ENCODE measurements at regions not wholly inside any gene's neighbourhood (a gene's known extent, or its start where the extent isn't known, plus 50 kb on each side); places are given as distances from the start of the nearest gene placed in this dataset.

- no peaks in the 10 kb centered on the region for H3K4me1 ChIP-seq (ENCODE audit: control insufficient read depth, extremely low read depth, insufficient read depth, low read length)
- H3K79me2 ChIP-seq (ENCODE audit: control insufficient read depth, insufficient read depth, low read length): no peaks in the 10 kb centered on the region
- H3K9me3 ChIP-seq (ENCODE audit: control insufficient read depth, low read depth, low read length): no peaks in the 10 kb centered on the region
- H4K20me1 ChIP-seq (ENCODE audit: control insufficient read depth, extremely low read depth, insufficient read depth, low read length): no peaks in the 10 kb centered on the region
- dilution Hi-C loops (cut with MboI; ENCODE audit: extremely low pct_ligation_motif_present, low sequenced_read_pairs): no loop called here
- H3K27ac ChIP-seq (ENCODE audit: control insufficient read depth, insufficient read depth, low read length): no peak overlapping the region
- H3K4me3 ChIP-seq (ENCODE audit: control insufficient read depth in 2 of 3, extremely low read depth in 1 of 3, insufficient read depth in 2 of 3, low read depth in 1 of 3, low read length in 3 of 3): no peak overlapping the region
- no peak overlapping the region for H3K4me2 ChIP-seq (ENCODE audit: control insufficient read depth, extremely low read depth, insufficient read depth, low read depth, low read length)
- FAIRE-seq (no peak), DNase-seq (ENCODE audit: low read depth, low spot score) (no peak)
- no peaks in the 10 kb centered on the region for H3K36me3 ChIP-seq (ENCODE audit: control insufficient read depth in 2 of 2, extremely low read depth in 1 of 2, insufficient read depth in 2 of 2, low read length in 2 of 2)
- TF ChIP-seq CTCF (optimal IDR thresholded peaks at IDR 0.05 in 1 of 3, IDR thresholded peaks at IDR 0.05 in 1 of 3, conservative IDR thresholded peaks at IDR 0.05 in 1 of 3; ENCODE audit: extremely low read depth in 1 of 3, insufficient read depth in 2 of 3, low read length in 3 of 3) (no peak), EZH2 (IDR thresholded peaks at IDR 0.05; ENCODE audit: low read length) (no peak)
- no peak overlapping the region for H3K9ac ChIP-seq (ENCODE audit: control insufficient read depth, extremely low read depth, insufficient read depth, low read length)
- no peaks in the 10 kb centered on the region for H3K9me1 ChIP-seq (ENCODE audit: control insufficient read depth, extremely low read depth, insufficient read depth, low read length)
- H2AFZ ChIP-seq (ENCODE audit: control insufficient read depth, low read length): no peak overlapping the region
- no peaks in the 10 kb centered on the region for H3K27me3 ChIP-seq (ENCODE audit: control insufficient read depth, extremely low read depth, insufficient read depth, low read length)
Observed at GRCh38 chr12:22740656-22741355, 115.8 kb downstream of the ETNK1 start.

- no peak for FAIRE-seq
- dilution Hi-C loops (cut with MboI; ENCODE audit: extremely low pct_ligation_motif_present, low sequenced_read_pairs): no loop called here
- H3K27me3 ChIP-seq (ENCODE audit: control insufficient read depth, extremely low read depth, insufficient read depth, low read length): no peaks in the 10 kb centered on the region
Observed at GRCh38 chr12:22743700-22744099, 118.7 kb downstream of the ETNK1 start.

More at GRCh38 chr12:22743700-22744099, 118.7 kb downstream of the ETNK1 start:
- Histone ChIP-seq H3K4me1 (ENCODE audit: control insufficient read depth, extremely low read depth, insufficient read depth, low read length) (no peaks in the 10 kb centered on the region), H3K27ac (ENCODE audit: control insufficient read depth, insufficient read depth, low read length) (no peak overlapping the region), H3K9ac (ENCODE audit: control insufficient read depth, extremely low read depth, insufficient read depth, low read length) (no peak overlapping the region), H3K4me3 (ENCODE audit: control insufficient read depth in 2 of 3, extremely low read depth in 1 of 3, insufficient read depth in 2 of 3, low read depth in 1 of 3, low read length in 3 of 3) (no peak overlapping the region), H2AFZ (ENCODE audit: control insufficient read depth, low read length) (no peak overlapping the region), H3K79me2 (ENCODE audit: control insufficient read depth, insufficient read depth, low read length) (no peaks in the 10 kb centered on the region), H3K4me2 (ENCODE audit: control insufficient read depth, extremely low read depth, insufficient read depth, low read depth, low read length) (no peak overlapping the region), H3K36me3 (ENCODE audit: control insufficient read depth in 2 of 2, extremely low read depth in 1 of 2, insufficient read depth in 2 of 2, low read length in 2 of 2) (no peaks in the 10 kb centered on the region), H4K20me1 (ENCODE audit: control insufficient read depth, extremely low read depth, insufficient read depth, low read length) (no peaks in the 10 kb centered on the region), H3K9me1 (ENCODE audit: control insufficient read depth, extremely low read depth, insufficient read depth, low read length) (no peaks in the 10 kb centered on the region), H3K9me3 (ENCODE audit: control insufficient read depth, low read depth, low read length) (no peaks in the 10 kb centered on the region)
- TF ChIP-seq CTCF (optimal IDR thresholded peaks at IDR 0.05 in 1 of 3, IDR thresholded peaks at IDR 0.05 in 1 of 3, conservative IDR thresholded peaks at IDR 0.05 in 1 of 3; ENCODE audit: extremely low read depth in 1 of 3, insufficient read depth in 2 of 3, low read length in 3 of 3) (no peak), EZH2 (IDR thresholded peaks at IDR 0.05; ENCODE audit: low read length) (no peak)
- no peak for DNase-seq (ENCODE audit: low read depth, low spot score)

Measured in keratinocyte (primary cell).